ENCODE measurements at regions not wholly inside any gene's neighbourhood (a gene's known extent, or its start where the extent isn't known, plus 50 kb on each side); places are given as distances from the start of the nearest gene placed in this dataset.

GRCh38 chr7:69418869-69419670 is 179.2 kb upstream of the AUTS2 start:
- TF ChIP-seq CTCF (conservative IDR thresholded peaks at IDR 0.05; ENCODE audit: low read depth, low read length) (no peak), MAZ (IDR thresholded peaks at IDR 0.05; ENCODE audit: borderline replicate concordance, low read depth, low read length) (no peak), MXI1 (IDR thresholded peaks at IDR 0.05; ENCODE audit: borderline replicate concordance, low read depth, low read length) (no peak), MAFK (IDR thresholded peaks at IDR 0.05; ENCODE audit: low read depth, low read length) (no peak)

Data from IMR-90 (cell line).